A172 (cell line): ENCODE measurements at regions not wholly inside any gene's neighbourhood (a gene's known extent, or its start where the extent isn't known, plus 50 kb on each side); places are given as distances from the start of the nearest gene placed in this dataset.

ENCODE experiments used
- DNase-seq: peaks from one replicate; pipeline ENCODE4 v3.0.0-alpha.2; 2015; ENCODE audit warnings: low spot score

DNA sequence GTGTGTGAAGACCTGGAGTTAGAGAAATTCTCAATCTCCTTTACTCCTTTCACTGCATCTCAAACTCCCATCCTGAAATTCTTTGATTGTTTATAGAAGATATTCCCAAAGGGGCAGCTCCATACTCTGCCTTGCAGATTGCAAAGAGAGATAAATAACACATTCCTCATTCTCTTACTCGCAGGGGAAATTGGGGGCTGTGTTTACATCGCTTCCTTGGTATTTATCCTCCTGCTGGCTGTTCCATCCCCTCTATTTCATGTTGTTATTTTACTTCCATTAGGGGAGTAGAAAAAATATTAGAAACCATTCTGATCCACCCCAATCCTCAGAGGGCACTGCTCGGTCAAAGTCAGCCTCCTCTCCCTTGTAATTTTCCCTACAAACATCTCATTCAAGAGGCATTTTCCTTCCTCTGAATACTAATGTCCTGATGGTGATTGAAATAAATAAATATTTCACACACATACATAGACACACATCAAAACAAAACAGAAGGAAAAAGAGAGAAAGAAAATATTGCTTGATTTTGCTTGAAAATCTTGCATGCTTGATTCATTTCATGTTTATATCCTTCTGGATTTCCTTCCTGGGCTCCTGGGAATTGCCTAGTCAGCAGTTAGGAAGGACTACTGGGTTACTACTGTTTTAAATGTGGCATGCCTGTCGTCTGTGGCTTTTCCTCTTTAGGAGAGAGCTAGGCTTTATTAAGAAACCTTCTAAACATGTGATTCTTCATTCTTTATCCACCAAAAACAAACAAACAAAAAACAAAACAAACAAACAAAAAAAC lies 420.1 kb upstream of the PAPPA start:
- DNase-seq, result no peak

- no peak for DNase-seq
These were observed 414.3 kb upstream of the PAPPA start for GRCh38 chr9:115739096-115739875.

DNA sequence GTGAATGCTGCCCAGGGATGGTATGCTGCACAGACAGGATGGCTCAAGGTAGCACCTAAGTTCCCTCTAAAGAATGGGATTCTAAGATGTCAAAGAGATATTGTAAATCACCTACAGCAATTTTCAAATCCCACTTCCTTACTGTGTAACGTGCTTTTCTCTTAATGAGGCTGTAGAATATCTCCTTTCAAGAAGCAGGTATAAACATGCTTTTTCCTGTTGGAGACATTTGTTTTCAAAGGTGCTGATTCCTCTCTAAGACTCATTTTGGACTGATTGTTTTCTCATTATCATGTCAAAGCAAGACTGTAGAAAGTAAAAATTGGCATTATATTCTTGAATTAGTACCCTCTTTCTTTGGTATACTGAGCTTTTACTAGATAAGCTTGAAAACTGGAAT lies 412.6 kb upstream of the PAPPA start:
- DNase-seq, result no peak

DNA sequence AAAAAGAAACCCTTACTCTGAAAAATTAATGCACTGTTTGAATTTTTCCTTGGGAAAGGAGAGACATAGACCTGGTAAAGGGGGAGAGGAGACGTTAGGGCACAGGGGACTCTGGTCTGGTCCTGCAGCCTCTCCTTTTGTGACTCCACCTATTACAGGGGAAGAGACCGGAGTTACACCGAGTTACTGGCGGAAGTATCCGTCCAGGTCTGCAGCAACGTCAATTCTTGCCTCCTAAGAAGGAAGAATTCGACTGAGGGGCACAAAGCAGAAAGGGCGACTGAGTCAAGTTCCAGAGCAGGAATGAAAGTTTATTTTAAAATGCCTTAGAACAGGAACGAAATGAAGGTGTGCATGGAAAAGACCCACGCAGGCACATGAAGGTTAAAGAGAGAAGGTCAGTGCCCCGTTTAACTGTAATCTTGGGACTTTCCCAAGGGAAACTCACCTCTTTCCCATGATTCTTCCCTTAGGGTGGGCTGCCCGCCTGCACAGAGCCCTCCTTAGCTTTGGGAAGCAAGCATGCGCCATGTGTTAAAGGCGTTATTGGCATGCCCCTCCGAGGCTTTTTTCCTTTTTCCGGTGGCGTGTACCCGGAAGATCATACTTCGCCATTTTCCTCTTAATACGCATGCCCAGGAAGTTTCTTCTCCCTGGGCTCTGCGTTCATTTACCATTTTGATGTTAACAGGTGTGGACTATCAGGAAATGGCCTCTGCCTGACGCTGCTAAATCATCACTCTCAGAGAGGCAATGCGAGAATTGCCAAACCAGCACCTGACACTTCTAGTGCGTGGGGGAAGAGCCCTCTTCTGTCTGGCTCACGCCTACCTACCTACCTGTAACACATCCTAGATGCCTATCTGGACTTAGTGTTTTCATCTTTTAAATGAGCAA lies 409.6 kb upstream of the PAPPA start:
- DNase-seq, result no peak

- no peak for DNase-seq
These were observed 407.1 kb upstream of the PAPPA start for GRCh38 chr9:115746496-115746895.

- DNase-seq, result no peak
These were observed 405.9 kb upstream of the PAPPA start for GRCh38 chr9:115747731-115748130.

DNA sequence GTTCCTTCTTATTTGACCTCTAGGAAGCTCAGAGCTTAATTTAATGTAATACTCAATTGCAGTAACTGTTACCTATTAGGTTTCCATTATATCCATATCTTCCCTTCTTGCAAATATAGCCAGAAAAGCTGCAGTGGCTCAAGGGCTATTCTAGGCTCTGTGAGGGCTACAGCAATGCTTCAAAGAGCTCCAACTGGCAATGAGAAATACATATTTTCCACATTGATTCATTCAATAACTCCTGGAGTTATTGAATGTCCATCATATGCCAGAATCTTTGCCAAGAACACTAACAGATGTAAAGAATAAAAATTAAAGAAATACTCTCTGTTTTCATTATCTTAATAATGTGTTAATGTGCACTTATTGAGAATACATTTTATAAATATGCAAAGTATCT lies 396.9 kb upstream of the PAPPA start:
- no peak for DNase-seq

- DNase-seq, result no peak
These were observed 396.1 kb upstream of the PAPPA start for GRCh38 chr9:115757461-115757860.

GRCh38 chr9:115758441-115758840 lies 395.1 kb upstream of the PAPPA start:
- DNase-seq, result no peak

DNA sequence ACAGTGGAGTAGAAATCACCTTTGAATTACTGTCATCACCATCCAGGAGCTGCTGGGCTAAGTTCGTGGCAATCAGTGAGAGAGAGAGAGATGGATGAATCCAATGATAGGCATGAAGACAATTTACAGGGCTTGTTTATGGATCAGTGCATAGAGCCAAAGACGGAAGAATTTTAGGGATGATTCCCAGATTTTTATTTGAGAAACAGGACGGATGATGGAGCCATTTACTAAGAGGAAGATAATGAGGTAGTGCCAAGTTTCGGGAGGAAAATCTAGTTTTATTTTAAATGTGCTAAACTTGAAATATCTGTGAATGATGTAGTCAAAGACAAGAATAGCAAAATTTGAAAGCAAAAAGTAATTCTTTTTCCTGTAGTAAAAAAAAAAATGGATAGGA lies 394.2 kb upstream of the PAPPA start:
- no peak for DNase-seq

DNA sequence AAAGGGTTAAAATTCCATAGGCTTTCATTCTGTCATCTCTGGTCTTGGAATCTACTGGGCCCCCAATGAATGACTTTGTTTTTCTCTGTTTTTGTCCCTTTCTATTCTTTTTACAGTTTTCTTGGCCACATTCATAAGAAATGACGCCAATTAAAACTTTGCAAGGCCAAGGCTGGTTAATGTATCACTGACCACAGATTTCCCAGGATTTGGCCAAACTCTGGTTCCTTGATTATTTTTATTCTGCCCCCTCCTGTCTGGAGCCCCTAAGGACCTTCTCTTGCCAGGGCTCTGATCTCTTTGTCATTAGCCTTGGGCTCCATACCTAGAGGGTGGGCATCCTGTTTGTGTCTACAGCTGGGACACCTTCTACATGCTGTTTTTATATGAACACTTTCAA lies 388.9 kb upstream of the PAPPA start:
- no peak for DNase-seq

- DNase-seq, result no peak
These were observed 388.5 kb upstream of the PAPPA start for GRCh38 chr9:115765060-115765459.

- no peak for DNase-seq
These were observed 387.1 kb upstream of the PAPPA start for GRCh38 chr9:115766370-115766955.

DNA sequence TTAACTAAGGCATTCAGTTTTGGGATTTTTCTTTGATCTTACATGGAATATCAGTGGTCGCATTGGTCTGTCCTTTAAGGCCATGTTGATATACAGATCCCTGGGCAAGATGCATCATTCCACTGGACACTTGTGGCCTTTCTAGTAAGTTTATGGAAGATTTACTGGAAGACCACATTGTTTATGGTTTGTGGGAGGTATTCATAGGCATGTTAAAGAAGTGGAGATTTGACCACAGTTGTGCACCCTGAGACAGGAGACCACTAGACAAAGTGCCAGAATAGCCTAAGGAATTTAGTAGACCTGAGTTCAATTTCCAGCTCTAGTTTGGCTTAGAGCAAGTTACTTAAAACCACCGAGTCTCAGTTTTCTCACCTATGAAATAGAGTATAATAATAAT lies 383.1 kb upstream of the PAPPA start:
- no peak for DNase-seq

GRCh38 chr9:115775659-115776058 lies 377.9 kb upstream of the PAPPA start:
- DNase-seq, result no peak

DNA sequence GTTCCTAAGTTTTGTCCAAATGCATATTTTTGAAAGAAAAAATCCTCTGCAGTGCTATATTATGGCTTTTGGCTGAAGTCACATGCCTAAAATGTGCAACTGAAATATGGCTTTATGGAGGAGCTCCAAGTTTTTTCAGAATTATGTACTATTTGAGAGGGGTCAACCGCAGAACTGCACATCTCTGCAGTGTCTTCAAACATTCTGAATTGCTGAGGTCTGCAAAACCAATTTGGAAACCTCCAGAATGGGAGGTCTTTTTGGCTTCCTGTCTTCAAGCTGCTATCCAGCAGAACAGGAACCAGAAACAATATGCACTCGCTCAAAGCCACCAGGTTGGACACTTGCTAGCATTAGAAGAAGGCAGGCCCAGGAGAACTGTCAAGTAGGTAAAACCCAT lies 376.0 kb upstream of the PAPPA start:
- no peak for DNase-seq

DNA sequence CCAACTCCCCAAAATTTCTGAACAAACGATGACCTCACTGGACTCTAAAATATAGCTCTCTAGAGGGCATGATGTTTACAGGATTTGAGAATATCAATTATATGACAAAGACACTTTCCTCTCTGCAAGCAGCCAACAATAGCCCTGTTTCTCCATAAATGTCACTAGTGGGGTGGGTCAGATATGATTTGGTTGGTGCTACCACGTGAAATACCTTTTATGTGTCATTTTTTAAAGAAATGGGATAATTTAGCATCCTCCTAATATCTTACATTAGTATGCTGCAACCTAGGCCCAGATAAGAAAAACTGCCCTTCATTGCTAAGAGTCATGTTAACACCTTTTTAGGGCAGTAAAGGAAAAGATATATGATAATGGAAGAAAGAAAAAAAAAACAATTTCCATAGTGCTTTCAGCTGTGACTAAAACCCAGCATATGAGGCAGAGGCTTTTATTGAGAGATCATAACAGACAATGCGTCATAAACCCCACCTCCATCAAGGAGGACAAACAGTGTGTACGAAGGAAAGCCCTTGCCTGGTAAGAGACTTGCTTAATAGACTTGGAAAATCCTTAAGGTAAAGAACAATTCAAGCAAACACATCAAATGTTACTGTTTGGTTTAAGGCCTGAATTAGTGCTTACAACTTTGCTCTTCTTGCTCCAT lies 372.4 kb upstream of the PAPPA start:
- DNase-seq, result no peak

GRCh38 chr9:115786321-115786720 lies 367.3 kb upstream of the PAPPA start:
- no peak for DNase-seq

DNA sequence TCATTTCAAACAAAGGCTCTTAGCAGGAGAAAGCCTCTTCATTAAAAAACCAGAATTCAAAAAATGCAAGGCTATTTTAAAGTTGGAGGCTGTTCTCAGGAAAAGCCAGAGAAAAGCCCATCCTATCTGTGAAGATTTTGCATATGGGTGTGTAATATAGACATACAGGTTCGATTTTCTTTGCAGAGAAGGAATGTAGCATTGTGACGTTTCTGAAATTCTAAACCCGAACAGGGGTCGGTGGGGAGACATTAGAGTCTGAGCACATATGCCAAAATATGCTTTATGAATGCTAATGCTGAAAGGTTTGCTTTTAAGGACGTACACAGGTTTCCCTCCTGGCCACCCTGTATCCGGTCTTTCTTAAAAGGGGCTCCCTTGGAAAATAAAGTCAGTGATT lies 363.1 kb upstream of the PAPPA start:
- no peak for DNase-seq

GRCh38 chr9:115794921-115795475 lies 358.6 kb upstream of the PAPPA start:
- DNase-seq, result no peak

GRCh38 chr9:115799734-115800133 lies 353.9 kb upstream of the PAPPA start:
- no peak for DNase-seq
